C4-2B (cell line): ENCODE measurements at regions not wholly inside any gene's neighbourhood (a gene's known extent, or its start where the extent isn't known, plus 50 kb on each side); places are given as distances from the start of the nearest gene placed in this dataset.

Experiments
- ZFX ChIP-seq: fragments of 450-650 bp; IDR thresholded peaks from 2 replicates; pipeline ENCODE4 v1.6.1; 2017
- TF ChIP-seq, protein P1 (sequence below): fragments of 450-650 bp; conservative IDR thresholded peaks from 2 replicates; pipeline ENCODE4 v1.5.1; 2017; ENCODE audit warnings: mild to moderate bottlenecking

- TF ChIP-seq, protein P1, sequence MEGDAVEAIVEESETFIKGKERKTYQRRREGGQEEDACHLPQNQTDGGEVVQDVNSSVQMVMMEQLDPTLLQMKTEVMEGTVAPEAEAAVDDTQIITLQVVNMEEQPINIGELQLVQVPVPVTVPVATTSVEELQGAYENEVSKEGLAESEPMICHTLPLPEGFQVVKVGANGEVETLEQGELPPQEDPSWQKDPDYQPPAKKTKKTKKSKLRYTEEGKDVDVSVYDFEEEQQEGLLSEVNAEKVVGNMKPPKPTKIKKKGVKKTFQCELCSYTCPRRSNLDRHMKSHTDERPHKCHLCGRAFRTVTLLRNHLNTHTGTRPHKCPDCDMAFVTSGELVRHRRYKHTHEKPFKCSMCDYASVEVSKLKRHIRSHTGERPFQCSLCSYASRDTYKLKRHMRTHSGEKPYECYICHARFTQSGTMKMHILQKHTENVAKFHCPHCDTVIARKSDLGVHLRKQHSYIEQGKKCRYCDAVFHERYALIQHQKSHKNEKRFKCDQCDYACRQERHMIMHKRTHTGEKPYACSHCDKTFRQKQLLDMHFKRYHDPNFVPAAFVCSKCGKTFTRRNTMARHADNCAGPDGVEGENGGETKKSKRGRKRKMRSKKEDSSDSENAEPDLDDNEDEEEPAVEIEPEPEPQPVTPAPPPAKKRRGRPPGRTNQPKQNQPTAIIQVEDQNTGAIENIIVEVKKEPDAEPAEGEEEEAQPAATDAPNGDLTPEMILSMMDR, result no peak
- TF ChIP-seq ZFX, result no peak
These were observed 236.7 kb upstream of the KLF14 start for GRCh38 chr7:130970696-130971095.
